DND-41 (cell line): ENCODE measurements at regions not wholly inside any gene's neighbourhood (a gene's known extent, or its start where the extent isn't known, plus 50 kb on each side); places are given as distances from the start of the nearest gene placed in this dataset.

Source experiments
- ATAC-seq: fragments of 200-7000 bp; cut with Tn5 transposase; 3 replicates; pipeline ENCODE4 v1.9.1; 2021; ENCODE audit warnings: low read depth; ENCODE audit not compliant: insufficient read depth
- DNase-seq: peaks from one replicate; pipeline ENCODE4 v3.0.0-alpha.2; 2020
- H2AFZ ChIP-seq: 2 replicates; pipeline ENCODE4 v1.6.0; 2012; ENCODE audit warnings: low read depth, low read length
- H3K27ac ChIP-seq: 2 replicates; pipeline ENCODE4 v1.5.1; 2012; ENCODE audit warnings: low read length, inconsistent platforms
- H3K27me3 ChIP-seq: fragments of 200-600 bp; sonication (generic); 2 replicates; pipeline ENCODE4 v1.6.0; 2012; ENCODE audit warnings: low read length, mild to moderate bottlenecking, inconsistent platforms; ENCODE audit not compliant: insufficient read depth, poor library complexity
- H3K36me3 ChIP-seq: 2 replicates; pipeline ENCODE4 v1.5.1; 2012; ENCODE audit warnings: low read length, inconsistent platforms; ENCODE audit not compliant: insufficient read depth
- H3K4me1 ChIP-seq: 2 replicates; pipeline ENCODE4 v1.5.1; 2012; ENCODE audit warnings: mild to moderate bottlenecking, low read length; ENCODE audit not compliant: insufficient read depth
- H3K4me2 ChIP-seq: 2 replicates; pipeline ENCODE4 v1.6.0; 2012; ENCODE audit warnings: mild to moderate bottlenecking, moderate library complexity, low read length, inconsistent platforms; ENCODE audit not compliant: insufficient read depth
- H3K4me3 ChIP-seq, 2 experiments: fragments of 200-600 bp in 1 of 2; shearing (Covaris generic) in 1 of 2; 2 replicates each; pipeline ENCODE4 v1.5.1; 2012 to 2016; ENCODE audit warnings: inconsistent platforms in 2 of 2, low read length in 2 of 2, mild to moderate bottlenecking in 2 of 2, low read depth in 1 of 2, moderate library complexity in 1 of 2
- H3K79me2 ChIP-seq: 2 replicates; pipeline ENCODE4 v1.6.0; 2012; ENCODE audit warnings: low read length, inconsistent platforms; ENCODE audit not compliant: insufficient read depth
- H3K9ac ChIP-seq: 2 replicates; pipeline ENCODE4 v1.6.0; 2012; ENCODE audit warnings: low read depth, mild to moderate bottlenecking, inconsistent platforms, low read length, moderate library complexity
- H3K9me3 ChIP-seq: 2 replicates; pipeline ENCODE4 v1.5.1; 2012; ENCODE audit warnings: low read length, moderate library complexity, mild to moderate bottlenecking, inconsistent platforms; ENCODE audit not compliant: insufficient read depth, severe bottlenecking
- H4K20me1 ChIP-seq: 2 replicates; pipeline ENCODE4 v1.6.0; 2012; ENCODE audit warnings: low read length; ENCODE audit not compliant: insufficient read depth
- EZH2 ChIP-seq: IDR thresholded peaks from 3 replicates; pipeline ENCODE4 v1.6.1; 2012; ENCODE audit warnings: borderline replicate concordance, low read depth, mild to moderate bottlenecking, moderate library complexity, low read length, inconsistent platforms; ENCODE audit not compliant: severe bottlenecking
- TF ChIP-seq, protein P1 (sequence below): IDR thresholded peaks from 2 replicates; pipeline ENCODE4 v1.5.1; 2012; ENCODE audit warnings: borderline replicate concordance, low read length, moderate library complexity, mild to moderate bottlenecking; ENCODE audit not compliant: poor library complexity, severe bottlenecking; ENCODE audit errors: extremely low read depth

DNA sequence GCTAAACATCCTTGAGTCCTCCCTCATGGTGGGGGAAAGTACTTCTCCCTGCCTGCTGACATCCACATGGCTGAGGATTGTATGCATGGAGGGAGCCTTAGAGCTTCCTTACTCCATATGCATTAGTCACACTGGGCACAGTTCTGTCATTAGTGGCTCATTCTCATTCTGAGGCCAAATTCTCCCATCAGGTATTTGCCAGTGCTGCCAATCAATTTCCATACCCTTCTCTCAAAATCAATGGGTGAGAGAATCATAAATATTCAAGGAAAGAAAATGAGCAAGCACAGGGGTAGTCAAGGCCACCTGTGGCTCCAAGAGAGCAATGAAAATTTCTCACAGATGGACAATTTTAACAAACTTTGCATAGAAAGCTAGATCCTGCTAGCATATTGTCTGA is 422.6 kb upstream of the SETBP1 start:
- no peak for TF ChIP-seq EZH2
- TF ChIP-seq, protein P1, sequence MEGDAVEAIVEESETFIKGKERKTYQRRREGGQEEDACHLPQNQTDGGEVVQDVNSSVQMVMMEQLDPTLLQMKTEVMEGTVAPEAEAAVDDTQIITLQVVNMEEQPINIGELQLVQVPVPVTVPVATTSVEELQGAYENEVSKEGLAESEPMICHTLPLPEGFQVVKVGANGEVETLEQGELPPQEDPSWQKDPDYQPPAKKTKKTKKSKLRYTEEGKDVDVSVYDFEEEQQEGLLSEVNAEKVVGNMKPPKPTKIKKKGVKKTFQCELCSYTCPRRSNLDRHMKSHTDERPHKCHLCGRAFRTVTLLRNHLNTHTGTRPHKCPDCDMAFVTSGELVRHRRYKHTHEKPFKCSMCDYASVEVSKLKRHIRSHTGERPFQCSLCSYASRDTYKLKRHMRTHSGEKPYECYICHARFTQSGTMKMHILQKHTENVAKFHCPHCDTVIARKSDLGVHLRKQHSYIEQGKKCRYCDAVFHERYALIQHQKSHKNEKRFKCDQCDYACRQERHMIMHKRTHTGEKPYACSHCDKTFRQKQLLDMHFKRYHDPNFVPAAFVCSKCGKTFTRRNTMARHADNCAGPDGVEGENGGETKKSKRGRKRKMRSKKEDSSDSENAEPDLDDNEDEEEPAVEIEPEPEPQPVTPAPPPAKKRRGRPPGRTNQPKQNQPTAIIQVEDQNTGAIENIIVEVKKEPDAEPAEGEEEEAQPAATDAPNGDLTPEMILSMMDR = no peak
- H3K4me3 ChIP-seq = no peak overlapping the region
- no peaks in the 10 kb centered on the region for H3K27me3 ChIP-seq
- H3K4me2 ChIP-seq = no peak overlapping the region
- H3K79me2 ChIP-seq = no peaks in the 10 kb centered on the region
- no peak for DNase-seq
- H3K9me3 ChIP-seq = peaks cover 4% of the 10 kb centered on the region
- no peak for ATAC-seq
- no peaks in the 10 kb centered on the region for H3K36me3 ChIP-seq
- H4K20me1 ChIP-seq = no peaks in the 10 kb centered on the region
- H2AFZ ChIP-seq = no peak overlapping the region
- no peaks in the 10 kb centered on the region for H3K4me1 ChIP-seq
- H3K27ac ChIP-seq = no peak overlapping the region
- no peak overlapping the region for H3K9ac ChIP-seq

DNA sequence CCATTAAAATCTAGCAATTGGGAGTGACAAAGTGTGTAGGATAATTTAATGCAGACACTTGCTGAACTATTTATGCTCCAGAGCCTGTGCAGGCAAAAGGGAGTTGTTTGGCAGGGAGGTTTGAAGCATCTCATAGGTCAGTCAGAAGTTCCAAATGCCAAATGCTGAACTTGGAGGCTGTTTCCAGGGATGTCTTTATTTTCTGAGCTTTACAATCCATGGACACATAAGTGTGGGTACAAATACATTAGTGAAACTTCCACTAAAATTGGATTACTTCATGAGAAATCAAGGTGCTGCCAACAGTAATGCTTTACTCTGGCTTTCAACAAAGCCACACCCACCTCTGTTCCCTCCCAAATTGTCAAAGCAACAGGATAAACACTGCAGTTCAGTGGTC is 422.1 kb upstream of the SETBP1 start:
- no peak for ATAC-seq
- DNase-seq = no peak

DNA sequence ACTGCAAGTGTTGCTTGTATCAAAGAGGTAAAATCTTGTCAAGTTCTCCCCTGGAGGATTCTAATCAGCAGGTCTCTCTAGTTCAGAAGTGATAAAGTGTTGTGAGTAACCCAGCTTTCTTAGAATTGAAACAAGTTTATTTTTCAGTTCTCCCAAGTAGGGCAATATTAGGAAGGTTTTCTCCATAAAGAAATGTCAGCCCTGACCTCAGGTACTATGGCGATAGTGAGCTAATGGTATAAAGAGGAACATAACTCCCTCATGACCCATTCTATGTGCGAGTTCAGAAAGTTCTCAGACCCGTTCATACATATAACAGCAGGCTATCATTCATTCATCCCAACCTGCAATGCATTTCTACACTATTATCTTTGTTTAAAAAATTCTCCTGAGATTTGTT is 421.1 kb upstream of the SETBP1 start:
- no peak for TF ChIP-seq EZH2
- TF ChIP-seq, protein P1 = no peak
- ATAC-seq = no peak
- no peaks in the 10 kb centered on the region for H3K27me3 ChIP-seq
- DNase-seq = no peak
- no peak overlapping the region for H3K9ac ChIP-seq
- H2AFZ ChIP-seq = no peak overlapping the region
- H3K4me1 ChIP-seq = no peaks in the 10 kb centered on the region
- H3K36me3 ChIP-seq = no peaks in the 10 kb centered on the region
- H4K20me1 ChIP-seq = no peaks in the 10 kb centered on the region
- H3K4me3 ChIP-seq = no peak overlapping the region
- H3K4me2 ChIP-seq = no peak overlapping the region
- no peak overlapping the region for H3K27ac ChIP-seq
- no peaks in the 10 kb centered on the region for H3K79me2 ChIP-seq
- H3K9me3 ChIP-seq = peaks cover 8% of the 10 kb centered on the region

More for the DNA sequence above, 422.1 kb upstream of the SETBP1 start:
- Histone ChIP-seq H3K4me2 (no peak overlapping the region), H3K4me1 (no peaks in the 10 kb centered on the region), H4K20me1 (no peaks in the 10 kb centered on the region), H3K27me3 (no peaks in the 10 kb centered on the region), H3K79me2 (no peaks in the 10 kb centered on the region), H3K4me3 (no peak overlapping the region), H3K27ac (no peak overlapping the region), H2AFZ (no peak overlapping the region), H3K9me3 (peaks cover 8% of the 10 kb centered on the region), H3K36me3 (no peaks in the 10 kb centered on the region), H3K9ac (no peak overlapping the region)
- TF ChIP-seq, protein P1 = no peak
- no peak for TF ChIP-seq EZH2

DNA sequence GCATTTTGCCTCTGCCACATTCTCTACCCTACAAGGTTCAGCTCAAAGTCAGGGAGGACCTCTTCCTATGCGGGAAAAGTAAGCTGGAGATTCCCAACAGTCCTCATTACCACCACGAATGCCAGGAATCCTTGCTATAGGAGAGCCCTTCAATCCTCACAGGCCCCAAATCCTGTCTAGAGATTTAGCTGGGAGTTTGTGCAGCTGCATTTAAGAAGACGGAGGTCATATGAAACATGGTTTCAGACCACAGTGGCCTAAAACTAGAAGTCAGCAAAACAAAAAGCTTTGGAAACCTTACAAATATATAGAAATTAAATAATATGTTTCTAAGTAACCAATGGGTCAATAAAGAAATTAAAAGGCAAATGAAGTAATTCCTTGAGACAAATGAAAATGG is 415.3 kb upstream of the SETBP1 start:
- H3K36me3 ChIP-seq = no peaks in the 10 kb centered on the region
- H3K4me1 ChIP-seq = peaks cover 19% of the 10 kb centered on the region
- peak overlapping the region; percentile 83 for H3K27ac ChIP-seq
- peak overlapping the region; percentile 23; the same call in 1 of the 2 replicates for H3K9ac ChIP-seq
- peak overlapping the region; percentile 52 for H3K4me2 ChIP-seq
- no peaks in the 10 kb centered on the region for H3K79me2 ChIP-seq
- H4K20me1 ChIP-seq = no peaks in the 10 kb centered on the region
- TF ChIP-seq, protein P1 = no peak
- H3K4me3 ChIP-seq = no peak overlapping the region; a peak in 1 of 4 replicates
- H2AFZ ChIP-seq = peak overlapping the region; percentile 51; the same call in 1 of the 2 replicates
- H3K27me3 ChIP-seq = no peaks in the 10 kb centered on the region
- peaks cover 8% of the 10 kb centered on the region for H3K9me3 ChIP-seq
- ATAC-seq = peak; percentile 74
- DNase-seq = no peak
